IPS-18a (cell line): ENCODE measurements at regions not wholly inside any gene's neighbourhood (a gene's known extent, or its start where the extent isn't known, plus 50 kb on each side); places are given as distances from the start of the nearest gene placed in this dataset.
"Not testable (repeated sequence)": the region's sequence is repeated elsewhere in the genome, so short reads cannot be mapped to it uniquely, and the experiment has no call there.

Experiments
- H3K27ac ChIP-seq: one replicate; pipeline ENCODE4 v1.5.1; 2013; ENCODE audit warnings: low read length
- H3K27me3 ChIP-seq: one replicate; pipeline ENCODE4 v1.6.1; 2013; ENCODE audit warnings: mild to moderate bottlenecking, low read length; ENCODE audit not compliant: control insufficient read depth, insufficient read depth
- H3K36me3 ChIP-seq: one replicate; pipeline ENCODE4 v1.6.1; 2013; ENCODE audit warnings: low read depth, low read length; ENCODE audit not compliant: control insufficient read depth
- H3K4me1 ChIP-seq: one replicate; pipeline ENCODE4 v1.6.1; 2013; ENCODE audit warnings: low read depth, low read length; ENCODE audit not compliant: control insufficient read depth
- H3K4me3 ChIP-seq: one replicate; pipeline ENCODE4 v1.5.1; 2013; ENCODE audit warnings: low read length
- H3K9ac ChIP-seq: one replicate; pipeline ENCODE4 v1.6.1; 2013; ENCODE audit warnings: mild to moderate bottlenecking, low read length, moderate library complexity
- H3K9me3 ChIP-seq: one replicate; pipeline ENCODE4 v1.6.1; 2013; ENCODE audit warnings: low read depth, low read length; ENCODE audit not compliant: control insufficient read depth

DNA sequence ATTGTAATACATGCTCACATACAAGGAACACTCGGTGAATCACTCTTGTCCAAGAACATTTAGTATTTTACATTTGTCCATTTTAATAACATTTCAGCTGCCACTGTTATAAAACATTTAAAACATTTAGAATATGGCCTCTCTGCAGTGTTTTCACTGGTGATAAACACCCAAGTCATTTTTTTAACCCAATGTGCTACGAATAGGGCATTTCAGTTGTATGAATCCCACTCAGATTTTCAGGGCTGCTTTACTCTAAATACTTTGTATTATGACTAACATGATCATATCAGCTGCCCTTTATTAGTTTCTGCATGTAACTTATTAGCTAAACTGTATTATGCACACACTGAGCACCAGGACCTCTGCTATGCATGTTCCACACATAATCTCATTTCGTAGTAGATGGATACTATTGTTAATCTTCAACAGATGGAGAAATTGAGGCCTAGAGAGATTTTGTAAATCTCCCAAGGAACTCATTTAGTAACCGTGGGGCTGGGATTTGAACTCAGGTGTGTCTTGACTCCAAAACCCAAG is 148.6 kb upstream of the CDIN1 start:
- Histone ChIP-seq H3K4me1 (peaks cover 4% of the 10 kb centered on the region), H3K27me3 (no peaks in the 10 kb centered on the region), H3K9ac (no peak overlapping the region), H3K4me3 (no peak overlapping the region), H3K9me3 (no peaks in the 10 kb centered on the region), H3K36me3 (no peaks in the 10 kb centered on the region), H3K27ac (no peak overlapping the region)

DNA sequence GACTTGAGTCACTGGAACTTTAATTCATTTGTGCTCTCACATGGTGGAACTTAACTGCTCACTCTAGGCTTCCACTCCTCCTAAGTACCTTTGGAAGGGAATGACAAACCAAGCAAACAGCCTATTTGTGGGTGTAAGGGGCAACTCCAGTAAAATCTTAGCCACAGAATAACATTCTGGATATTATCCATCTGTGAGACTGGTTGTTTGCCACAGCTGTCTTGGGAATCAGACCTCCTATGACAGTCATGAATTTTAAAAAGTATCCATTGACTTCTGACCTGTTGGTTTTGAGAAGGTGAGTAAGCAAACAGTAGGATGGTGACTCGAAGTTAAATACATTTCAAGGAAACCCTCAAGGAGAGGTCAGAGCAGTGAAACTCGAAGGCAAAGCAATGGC is 147.3 kb upstream of the CDIN1 start:
- Histone ChIP-seq H3K36me3 (no peaks in the 10 kb centered on the region), H3K27ac (no peak overlapping the region), H3K4me1 (no peaks in the 10 kb centered on the region), H3K9ac (no peak overlapping the region), H3K4me3 (no peak overlapping the region), H3K27me3 (no peaks in the 10 kb centered on the region), H3K9me3 (no peaks in the 10 kb centered on the region)

- Histone ChIP-seq H3K9ac (no peak overlapping the region), H3K36me3 (no peaks in the 10 kb centered on the region), H3K4me1 (no peaks in the 10 kb centered on the region), H3K27me3 (no peaks in the 10 kb centered on the region), H3K27ac (no peak overlapping the region), H3K4me3 (no peak overlapping the region), H3K9me3 (no peaks in the 10 kb centered on the region)
These were observed 145.2 kb upstream of the CDIN1 start for GRCh38 chr15:36434177-36434576.

- Histone ChIP-seq H3K4me1 (no peaks in the 10 kb centered on the region), H3K36me3 (no peaks in the 10 kb centered on the region), H3K9ac (no peak overlapping the region), H3K27ac (no peak overlapping the region), H3K27me3 (no peaks in the 10 kb centered on the region), H3K4me3 (no peak overlapping the region), H3K9me3 (no peaks in the 10 kb centered on the region)
These were observed 140.9 kb upstream of the CDIN1 start for GRCh38 chr15:36438499-36438898.

DNA sequence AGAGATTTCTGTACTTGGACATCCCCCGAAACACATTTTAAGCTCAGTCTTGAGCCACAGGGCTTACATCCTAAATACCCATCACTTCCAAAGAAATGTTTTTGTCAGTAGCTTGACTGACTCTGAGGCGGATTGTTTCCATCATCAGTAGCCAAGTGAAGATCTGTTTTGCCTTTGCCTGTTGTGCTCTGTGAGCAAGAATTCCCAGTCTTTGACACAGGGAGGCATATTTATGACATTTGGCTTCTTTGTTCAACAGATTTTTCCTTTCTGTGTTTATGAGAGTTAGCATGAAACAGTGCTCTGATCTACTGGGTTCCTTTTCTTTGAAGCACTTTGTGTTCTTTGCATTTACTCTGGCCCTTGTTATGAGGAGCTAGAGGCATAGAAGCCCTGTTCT is 132.1 kb upstream of the CDIN1 start:
- Histone ChIP-seq H3K27me3 (no peaks in the 10 kb centered on the region), H3K36me3 (no peaks in the 10 kb centered on the region), H3K9ac (no peak overlapping the region), H3K27ac (no peak overlapping the region), H3K4me3 (no peak overlapping the region), H3K4me1 (peaks cover 3% of the 10 kb centered on the region), H3K9me3 (no peaks in the 10 kb centered on the region)

GRCh38 chr15:36448418-36448817 is 131.0 kb upstream of the CDIN1 start:
- H3K9me3 ChIP-seq = no peaks in the 10 kb centered on the region
- no peak overlapping the region for H3K4me3 ChIP-seq
- no peak overlapping the region for H3K27ac ChIP-seq
- H3K36me3 ChIP-seq = no peaks in the 10 kb centered on the region
- H3K4me1 ChIP-seq = peaks cover 3% of the 10 kb centered on the region
- H3K27me3 ChIP-seq = no peaks in the 10 kb centered on the region
- no peak overlapping the region for H3K9ac ChIP-seq

- H3K27me3 ChIP-seq = no peaks in the 10 kb centered on the region
- H3K4me1 ChIP-seq = peaks cover 3% of the 10 kb centered on the region
- no peak overlapping the region for H3K9ac ChIP-seq
- no peaks in the 10 kb centered on the region for H3K9me3 ChIP-seq
- H3K36me3 ChIP-seq = no peaks in the 10 kb centered on the region
- no peak overlapping the region for H3K4me3 ChIP-seq
- H3K27ac ChIP-seq = no peak overlapping the region
These were observed 130.3 kb upstream of the CDIN1 start for GRCh38 chr15:36449084-36449661.

DNA sequence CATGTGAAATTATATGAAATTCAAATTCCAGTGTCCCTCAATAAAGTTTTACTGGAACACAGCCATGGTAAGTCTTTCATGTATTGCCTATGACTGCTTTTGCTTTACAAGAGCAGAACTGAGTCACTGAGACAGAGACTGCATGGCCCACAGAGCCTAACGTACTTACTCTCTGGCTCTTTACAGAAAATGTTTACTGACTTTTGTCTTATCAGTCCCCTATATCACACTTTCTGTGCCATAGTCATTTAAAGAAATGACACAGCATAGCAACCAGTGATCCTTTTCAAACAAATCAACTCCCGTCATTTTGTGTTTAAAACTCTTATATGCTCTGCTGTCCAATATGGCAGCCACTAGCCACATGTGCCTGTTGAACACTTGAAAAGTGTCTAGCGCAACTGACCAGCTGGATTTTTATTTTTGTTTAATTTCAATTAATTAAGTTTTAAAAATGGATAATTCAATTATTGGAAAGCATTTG is 129.7 kb upstream of the CDIN1 start:
- H3K9me3 ChIP-seq = no peaks in the 10 kb centered on the region
- H3K4me3 ChIP-seq = no peak overlapping the region
- no peak overlapping the region for H3K27ac ChIP-seq
- H3K4me1 ChIP-seq = peaks cover 3% of the 10 kb centered on the region
- H3K36me3 ChIP-seq = no peaks in the 10 kb centered on the region
- no peak overlapping the region for H3K9ac ChIP-seq
- H3K27me3 ChIP-seq = no peaks in the 10 kb centered on the region

GRCh38 chr15:36454244-36454643 is 125.2 kb upstream of the CDIN1 start:
- H3K4me3 ChIP-seq, H3K9me3 ChIP-seq, H3K27me3 ChIP-seq: not testable (repeated sequence)

DNA sequence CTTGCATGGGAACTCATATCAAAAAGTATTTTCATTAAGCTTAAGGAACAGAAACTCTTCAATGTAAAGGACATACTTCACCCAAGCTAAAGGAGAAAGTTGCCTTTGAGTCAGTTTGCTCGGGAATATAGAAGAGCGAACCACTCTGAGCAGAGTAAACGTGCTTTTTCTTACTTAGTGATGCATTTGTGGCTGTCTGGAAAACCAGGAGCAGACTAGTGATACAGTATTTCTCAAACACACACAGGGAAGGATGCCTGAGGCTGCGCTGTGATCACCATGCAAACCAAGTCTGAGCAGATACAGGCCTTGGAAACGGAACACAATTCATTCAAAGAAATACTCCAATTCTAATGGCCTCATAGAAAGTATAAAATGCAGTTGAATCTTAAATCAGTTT is 121.0 kb upstream of the CDIN1 start:
- Histone ChIP-seq H3K36me3 (no peaks in the 10 kb centered on the region), H3K27ac (no peak overlapping the region), H3K27me3 (no peaks in the 10 kb centered on the region), H3K4me3 (no peak overlapping the region), H3K4me1 (no peaks in the 10 kb centered on the region), H3K9me3 (peaks cover 7% of the 10 kb centered on the region), H3K9ac (no peak overlapping the region)

More at GRCh38 chr15:36454244-36454643, 125.2 kb upstream of the CDIN1 start:
- not testable (repeated sequence) for H3K9ac ChIP-seq, H3K27ac ChIP-seq, H3K4me1 ChIP-seq, H3K36me3 ChIP-seq

- Histone ChIP-seq H3K36me3 (no peaks in the 10 kb centered on the region), H3K4me3 (no peak overlapping the region), H3K9ac (no peak overlapping the region), H3K9me3 (peaks cover 7% of the 10 kb centered on the region), H3K4me1 (peaks cover 5% of the 10 kb centered on the region), H3K27ac (no peak overlapping the region), H3K27me3 (no peaks in the 10 kb centered on the region)
These were observed 114.1 kb upstream of the CDIN1 start for GRCh38 chr15:36465304-36465703.

DNA sequence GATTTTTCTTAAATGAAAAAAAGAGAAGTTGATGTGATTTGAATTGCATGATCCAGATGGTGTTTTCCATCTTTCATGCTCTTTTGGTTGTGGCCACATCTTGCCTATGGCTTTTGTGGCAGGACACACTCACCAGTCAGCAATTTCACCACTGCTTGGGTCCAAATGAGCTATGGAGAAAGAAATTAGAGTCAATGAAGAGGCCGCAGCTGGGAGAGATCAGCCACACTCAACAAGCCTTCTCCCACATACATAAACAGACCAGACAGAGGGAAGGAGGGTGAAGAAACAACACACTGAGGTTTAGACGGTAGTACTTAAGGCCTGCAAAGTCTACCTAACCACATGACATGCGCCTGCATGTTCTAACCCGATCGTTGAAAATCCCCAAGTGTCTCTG is 110.7 kb upstream of the CDIN1 start:
- Histone ChIP-seq H3K9me3 (no peaks in the 10 kb centered on the region), H3K27me3 (no peaks in the 10 kb centered on the region), H3K36me3 (no peaks in the 10 kb centered on the region), H3K9ac (no peak overlapping the region), H3K27ac (no peak overlapping the region), H3K4me3 (no peak overlapping the region), H3K4me1 (peaks cover 5% of the 10 kb centered on the region)
